ENCODE measurements at regions not wholly inside any gene's neighbourhood (a gene's known extent, or its start where the extent isn't known, plus 50 kb on each side); places are given as distances from the start of the nearest gene placed in this dataset.

DNA sequence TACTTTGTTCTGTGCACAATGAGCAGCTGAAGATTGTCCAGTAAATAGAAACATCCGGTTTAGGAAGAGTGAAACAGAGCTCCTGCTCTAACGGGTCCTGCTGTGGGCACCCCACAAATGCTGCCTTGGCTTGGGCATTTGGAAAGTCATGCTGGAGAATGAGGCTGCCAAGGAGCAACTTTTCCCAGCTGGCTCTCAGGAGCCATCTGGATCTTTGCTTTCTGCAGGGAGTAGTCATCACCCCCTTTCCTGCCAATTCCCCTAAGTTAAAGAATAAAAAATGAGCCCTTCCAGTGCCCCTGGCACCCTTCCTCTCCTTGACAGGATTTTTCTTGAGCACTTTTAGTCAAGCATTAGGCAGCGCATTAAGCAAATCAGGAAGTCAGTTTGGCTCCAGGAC, 90.0 kb downstream of the FAM43A start:
- TF ChIP-seq, protein P1, sequence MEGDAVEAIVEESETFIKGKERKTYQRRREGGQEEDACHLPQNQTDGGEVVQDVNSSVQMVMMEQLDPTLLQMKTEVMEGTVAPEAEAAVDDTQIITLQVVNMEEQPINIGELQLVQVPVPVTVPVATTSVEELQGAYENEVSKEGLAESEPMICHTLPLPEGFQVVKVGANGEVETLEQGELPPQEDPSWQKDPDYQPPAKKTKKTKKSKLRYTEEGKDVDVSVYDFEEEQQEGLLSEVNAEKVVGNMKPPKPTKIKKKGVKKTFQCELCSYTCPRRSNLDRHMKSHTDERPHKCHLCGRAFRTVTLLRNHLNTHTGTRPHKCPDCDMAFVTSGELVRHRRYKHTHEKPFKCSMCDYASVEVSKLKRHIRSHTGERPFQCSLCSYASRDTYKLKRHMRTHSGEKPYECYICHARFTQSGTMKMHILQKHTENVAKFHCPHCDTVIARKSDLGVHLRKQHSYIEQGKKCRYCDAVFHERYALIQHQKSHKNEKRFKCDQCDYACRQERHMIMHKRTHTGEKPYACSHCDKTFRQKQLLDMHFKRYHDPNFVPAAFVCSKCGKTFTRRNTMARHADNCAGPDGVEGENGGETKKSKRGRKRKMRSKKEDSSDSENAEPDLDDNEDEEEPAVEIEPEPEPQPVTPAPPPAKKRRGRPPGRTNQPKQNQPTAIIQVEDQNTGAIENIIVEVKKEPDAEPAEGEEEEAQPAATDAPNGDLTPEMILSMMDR (IDR thresholded peaks at IDR 0.05; ENCODE audit: unreplicated experiment), result no peak
- no peak overlapping the region for H3K27ac Mint-ChIP-seq (ENCODE audit: unreplicated experiment)
- peaks cover 81% of the 10 kb centered on the region for H3K27me3 Mint-ChIP-seq (ENCODE audit: unreplicated experiment)

DNA sequence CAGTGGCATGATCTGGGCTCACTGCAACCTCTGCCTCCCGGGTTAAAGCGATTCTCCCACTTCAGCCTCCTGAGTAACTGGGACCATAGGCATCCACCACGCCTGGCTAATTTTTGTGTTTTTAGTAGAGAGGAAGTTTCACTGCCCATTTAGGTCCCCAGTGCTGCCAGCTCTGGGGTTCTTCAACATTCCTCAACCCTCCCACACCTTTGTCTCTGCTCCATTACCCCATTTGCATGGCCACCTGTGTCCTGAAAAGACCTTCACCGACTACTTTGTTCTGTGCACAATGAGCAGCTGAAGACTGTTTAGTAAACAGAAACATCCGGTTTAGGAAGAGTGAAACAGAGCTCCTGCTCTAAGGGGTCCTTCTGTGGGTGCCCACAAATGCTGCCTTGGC, 92.0 kb downstream of the FAM43A start:
- H3K4me1 Mint-ChIP-seq (ENCODE audit: low read depth, unreplicated experiment), result peaks cover 15% of the 10 kb centered on the region
- H3K27ac Mint-ChIP-seq (ENCODE audit: unreplicated experiment), result no peak overlapping the region
- intact Hi-C loops (cut with micrococcal nuclease; ENCODE audit: unreplicated experiment), result no loop called here
- no peak overlapping the region for H3K4me3 Mint-ChIP-seq (ENCODE audit: low read depth, unreplicated experiment)
- CTCF ChIA-PET, result no interaction called here
- no peaks in the 10 kb centered on the region for H3K36me3 Mint-ChIP-seq (ENCODE audit: insufficient read depth, unreplicated experiment)
- DNase-seq, result no peak
- H3K27me3 Mint-ChIP-seq (ENCODE audit: unreplicated experiment), result peaks cover 61% of the 10 kb centered on the region
- no TSS peak for BruUV-seq (replicated peaks)
- no peaks in the 10 kb centered on the region for H3K9me3 Mint-ChIP-seq (ENCODE audit: low read depth, unreplicated experiment)
- TF ChIP-seq, protein P1 (IDR thresholded peaks at IDR 0.05; ENCODE audit: unreplicated experiment), result no peak

More for the DNA sequence above, 90.0 kb downstream of the FAM43A start:
- Mint-ChIP-seq H3K36me3 (ENCODE audit: insufficient read depth, unreplicated experiment) (no peaks in the 10 kb centered on the region), H3K4me3 (ENCODE audit: low read depth, unreplicated experiment) (no peak overlapping the region), H3K9me3 (ENCODE audit: low read depth, unreplicated experiment) (no peaks in the 10 kb centered on the region), H3K4me1 (ENCODE audit: low read depth, unreplicated experiment) (peaks cover 13% of the 10 kb centered on the region)
- DNase-seq, result no peak
- intact Hi-C loops (cut with micrococcal nuclease; ENCODE audit: unreplicated experiment), result no loop called here
- no TSS peak for BruUV-seq (replicated peaks)
- CTCF ChIA-PET, result no interaction called here

DNA sequence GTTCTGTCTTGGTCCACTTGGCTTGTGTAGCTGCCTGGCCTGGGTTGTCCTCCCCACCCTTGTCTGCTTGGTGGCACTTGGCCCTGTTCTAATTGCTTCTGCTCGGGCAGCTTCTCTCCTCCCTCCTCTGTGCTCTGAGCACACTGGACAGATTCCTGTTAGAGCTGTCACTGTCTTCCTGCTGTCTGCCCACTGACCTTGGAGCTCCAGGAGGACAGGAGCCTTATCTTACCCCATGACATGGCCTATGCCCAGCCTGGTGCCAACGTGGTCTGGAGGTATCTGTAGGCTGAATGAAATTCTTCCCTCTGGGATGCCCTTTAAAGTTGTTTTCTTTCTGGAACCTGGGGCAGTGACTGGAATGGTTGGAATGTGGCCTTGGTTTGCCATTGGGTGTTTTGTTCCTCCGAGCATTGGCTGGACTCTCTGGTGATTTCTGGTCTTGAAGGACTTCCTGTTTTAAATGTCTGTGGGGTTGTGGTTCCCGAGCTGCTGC, 94.1 kb downstream of the FAM43A start:
- no peak for DNase-seq
- no peak overlapping the region for H3K4me3 Mint-ChIP-seq (ENCODE audit: low read depth, unreplicated experiment)
- CTCF ChIA-PET, result interaction anchor here (0.7 to 1.4 kb wide), 2 partner anchors 89 to 97 kb away, joined by 3 read pairs; no protein-coding TSS in a partner anchor
- no TSS peak for BruUV-seq (replicated peaks)
- peaks cover 9% of the 10 kb centered on the region for H3K4me1 Mint-ChIP-seq (ENCODE audit: low read depth, unreplicated experiment)
- peaks cover 46% of the 10 kb centered on the region for H3K27me3 Mint-ChIP-seq (ENCODE audit: unreplicated experiment)
- H3K36me3 Mint-ChIP-seq (ENCODE audit: insufficient read depth, unreplicated experiment), result no peaks in the 10 kb centered on the region
- no peak overlapping the region for H3K27ac Mint-ChIP-seq (ENCODE audit: unreplicated experiment)
- H3K9me3 Mint-ChIP-seq (ENCODE audit: low read depth, unreplicated experiment), result no peaks in the 10 kb centered on the region
- intact Hi-C loops (cut with micrococcal nuclease; ENCODE audit: unreplicated experiment), result no loop called here
- TF ChIP-seq, protein P1 (IDR thresholded peaks at IDR 0.05; ENCODE audit: unreplicated experiment), result no peak

DNA sequence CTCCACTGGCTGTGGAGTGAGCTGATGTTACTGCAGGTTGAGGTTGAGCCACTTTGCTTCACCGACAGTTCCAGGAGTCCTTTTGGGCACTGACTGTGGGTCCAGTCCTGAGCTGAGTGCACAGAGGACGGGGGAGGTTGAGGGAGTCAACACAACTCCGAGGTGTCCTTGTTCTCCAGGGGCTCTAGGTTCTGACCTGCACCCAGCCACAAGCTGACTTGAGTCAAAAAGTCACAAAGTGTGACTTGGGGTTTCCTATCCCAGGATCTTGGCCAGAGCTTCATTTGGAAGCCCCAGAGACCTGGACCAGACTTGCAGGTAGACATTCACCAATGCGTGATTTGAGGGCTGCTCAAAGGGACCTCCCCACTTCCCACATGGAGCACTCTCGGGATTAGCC, 95.0 kb downstream of the FAM43A start:
- intact Hi-C loops (cut with micrococcal nuclease; ENCODE audit: unreplicated experiment), result no loop called here
- H3K4me1 Mint-ChIP-seq (ENCODE audit: low read depth, unreplicated experiment), result peaks cover 9% of the 10 kb centered on the region
- BruUV-seq (replicated peaks), result no TSS peak
- TF ChIP-seq, protein P1 (IDR thresholded peaks at IDR 0.05; ENCODE audit: unreplicated experiment), result no peak
- H3K27me3 Mint-ChIP-seq (ENCODE audit: unreplicated experiment), result peaks cover 45% of the 10 kb centered on the region
- no peak for DNase-seq
- CTCF ChIA-PET, result interaction anchor here (1.4 kb wide), 1 partner anchor 98 kb away, joined by 3 read pairs; no protein-coding TSS in a partner anchor
- no peak overlapping the region for H3K4me3 Mint-ChIP-seq (ENCODE audit: low read depth, unreplicated experiment)
- H3K27ac Mint-ChIP-seq (ENCODE audit: unreplicated experiment), result no peak overlapping the region
- no peaks in the 10 kb centered on the region for H3K9me3 Mint-ChIP-seq (ENCODE audit: low read depth, unreplicated experiment)
- H3K36me3 Mint-ChIP-seq (ENCODE audit: insufficient read depth, unreplicated experiment), result no peaks in the 10 kb centered on the region
